GM10266 (cell line): ENCODE measurements at regions not wholly inside any gene's neighbourhood (a gene's known extent, or its start where the extent isn't known, plus 50 kb on each side); places are given as distances from the start of the nearest gene placed in this dataset.

Experiments used
- DNase-seq: peaks from one replicate; pipeline ENCODE4 v3.0.0; 2012; ENCODE audit errors: extremely low spot score
- TF ChIP-seq, protein P1 (sequence below): IDR thresholded peaks from 2 replicates; pipeline ENCODE4 v1.5.1; 2012; ENCODE audit warnings: mild to moderate bottlenecking, low read depth; ENCODE audit not compliant: control insufficient read depth, insufficient read depth; ENCODE audit errors: missing control alignments

DNA sequence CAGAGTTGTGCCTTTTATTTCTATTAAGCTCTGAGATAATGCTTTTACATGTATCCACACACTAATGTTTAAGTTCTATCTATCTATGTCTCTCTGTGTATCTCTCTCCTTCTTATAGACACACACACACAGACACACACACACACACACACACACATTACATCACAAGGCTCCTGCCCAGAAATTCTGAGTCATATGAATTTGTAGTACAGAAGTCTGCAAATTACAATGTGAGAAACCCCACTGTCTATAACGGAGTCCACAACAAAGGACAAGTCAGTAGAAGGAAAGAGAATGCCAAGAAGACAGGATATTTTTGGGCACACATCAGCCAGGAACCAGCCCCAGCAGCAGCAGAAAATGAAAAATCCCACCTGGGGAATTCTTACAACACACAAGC is 142.4 kb downstream of the EN1 start:
- TF ChIP-seq, protein P1, sequence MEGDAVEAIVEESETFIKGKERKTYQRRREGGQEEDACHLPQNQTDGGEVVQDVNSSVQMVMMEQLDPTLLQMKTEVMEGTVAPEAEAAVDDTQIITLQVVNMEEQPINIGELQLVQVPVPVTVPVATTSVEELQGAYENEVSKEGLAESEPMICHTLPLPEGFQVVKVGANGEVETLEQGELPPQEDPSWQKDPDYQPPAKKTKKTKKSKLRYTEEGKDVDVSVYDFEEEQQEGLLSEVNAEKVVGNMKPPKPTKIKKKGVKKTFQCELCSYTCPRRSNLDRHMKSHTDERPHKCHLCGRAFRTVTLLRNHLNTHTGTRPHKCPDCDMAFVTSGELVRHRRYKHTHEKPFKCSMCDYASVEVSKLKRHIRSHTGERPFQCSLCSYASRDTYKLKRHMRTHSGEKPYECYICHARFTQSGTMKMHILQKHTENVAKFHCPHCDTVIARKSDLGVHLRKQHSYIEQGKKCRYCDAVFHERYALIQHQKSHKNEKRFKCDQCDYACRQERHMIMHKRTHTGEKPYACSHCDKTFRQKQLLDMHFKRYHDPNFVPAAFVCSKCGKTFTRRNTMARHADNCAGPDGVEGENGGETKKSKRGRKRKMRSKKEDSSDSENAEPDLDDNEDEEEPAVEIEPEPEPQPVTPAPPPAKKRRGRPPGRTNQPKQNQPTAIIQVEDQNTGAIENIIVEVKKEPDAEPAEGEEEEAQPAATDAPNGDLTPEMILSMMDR, result no peak
- DNase-seq, result no peak

DNA sequence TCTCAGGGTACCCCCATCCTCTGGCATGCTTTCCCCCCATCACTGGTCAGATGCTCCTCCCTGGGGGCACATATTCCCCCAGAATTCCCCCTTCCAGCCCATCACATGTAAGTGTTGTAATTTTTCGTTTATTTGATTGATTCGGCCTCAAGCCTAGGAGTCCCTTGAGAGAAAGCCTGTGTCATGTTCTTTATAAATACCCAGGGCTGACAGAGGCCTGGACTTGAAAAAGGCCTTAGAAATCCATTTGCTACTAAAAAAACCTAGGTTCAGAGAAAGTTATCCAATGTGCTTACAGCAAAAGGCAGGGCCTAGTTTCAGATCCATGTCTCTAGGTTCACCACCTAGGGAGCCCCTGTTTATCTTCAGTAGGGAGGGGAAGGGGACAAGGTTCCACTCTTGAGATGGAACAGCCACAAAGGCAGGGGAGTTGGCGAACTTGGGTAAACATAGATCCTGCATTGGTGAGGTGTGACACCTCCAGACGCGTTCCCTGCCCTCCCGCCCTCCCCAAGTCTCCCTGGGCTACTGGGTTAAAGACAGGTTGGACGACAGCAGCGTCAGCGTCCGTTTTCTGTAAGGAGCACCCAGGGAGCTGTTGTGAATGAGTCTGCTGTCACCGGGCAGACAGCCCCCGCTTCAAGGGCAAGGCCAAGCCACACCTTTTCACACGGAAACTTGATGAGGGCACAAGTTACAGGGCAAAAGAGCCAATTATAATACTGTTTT is 147.8 kb downstream of the EN1 start:
- no peak for DNase-seq
- TF ChIP-seq, protein P1, result no peak

DNA sequence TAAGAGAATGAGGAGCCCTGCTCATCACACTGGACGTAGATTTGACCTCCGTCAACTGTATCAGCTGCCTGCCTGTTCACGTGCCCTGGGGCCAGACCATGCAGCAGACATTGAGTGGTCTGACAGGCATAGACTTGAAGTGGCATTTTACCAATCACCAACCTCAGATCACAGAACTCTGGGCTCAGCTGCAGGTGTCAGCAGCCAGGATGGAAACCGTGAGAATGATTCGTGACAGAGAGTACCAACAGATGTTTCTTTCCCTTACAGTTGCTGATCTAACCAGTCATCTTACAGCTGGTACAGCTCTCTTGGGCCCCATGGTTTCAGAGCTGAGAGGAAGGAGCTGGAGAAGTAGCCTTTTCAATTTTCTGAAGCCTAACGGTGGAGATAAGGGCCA is 148.9 kb downstream of the EN1 start:
- TF ChIP-seq, protein P1, result no peak
- no peak for DNase-seq

DNA sequence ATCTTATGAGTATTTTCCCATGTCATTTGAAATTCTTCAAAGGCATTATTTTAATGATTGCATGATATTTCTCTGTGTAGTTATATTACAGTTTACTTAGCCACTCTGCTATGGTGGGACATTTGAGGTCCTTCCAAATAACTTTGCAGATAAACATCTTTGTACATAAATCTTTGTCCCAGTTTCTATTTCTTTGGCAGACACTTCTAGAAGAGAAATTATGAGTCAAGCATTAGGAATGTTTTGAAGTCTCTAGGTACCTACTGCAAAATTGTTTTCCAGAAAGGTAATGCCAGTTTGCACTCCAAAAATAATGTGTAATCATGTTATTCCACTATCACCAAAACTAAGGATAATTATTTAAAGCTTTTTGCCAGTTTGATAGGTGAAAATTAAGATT is 149.7 kb downstream of the EN1 start:
- TF ChIP-seq, protein P1, result no peak
- no peak for DNase-seq

DNA sequence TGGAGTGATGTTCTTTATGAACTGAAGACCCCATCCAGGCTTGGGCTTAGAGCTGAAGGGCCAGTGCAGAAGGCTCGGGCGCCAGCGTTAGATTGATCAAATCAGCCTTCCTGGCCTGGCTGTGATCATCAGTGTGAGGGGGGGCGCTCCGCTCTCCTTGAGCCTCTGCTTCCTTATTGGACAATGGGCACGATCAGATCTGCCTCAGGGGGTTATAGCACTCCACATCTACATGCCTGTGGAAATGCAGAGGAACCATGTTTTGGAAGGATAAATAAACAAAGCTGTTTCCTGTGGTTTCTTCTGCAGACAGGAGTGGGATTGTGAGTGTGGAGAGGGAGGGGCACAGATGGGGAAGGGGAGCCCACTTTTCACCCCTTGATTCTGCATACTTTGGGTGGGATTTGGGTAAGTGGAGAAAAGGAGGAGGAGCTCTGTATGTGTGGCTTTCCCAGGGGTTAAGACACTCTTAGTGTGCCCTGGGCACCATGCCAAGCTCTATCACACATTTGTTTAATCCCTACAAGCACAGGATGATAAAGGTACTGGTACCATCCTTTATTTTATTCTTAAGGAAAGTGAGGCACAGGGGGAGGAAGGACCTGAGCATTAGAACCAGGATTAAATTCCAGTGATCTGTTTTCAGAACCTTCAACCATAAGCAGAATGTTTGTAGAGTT is 150.5 kb downstream of the EN1 start:
- DNase-seq, result no peak
- TF ChIP-seq, protein P1, result no peak

DNA sequence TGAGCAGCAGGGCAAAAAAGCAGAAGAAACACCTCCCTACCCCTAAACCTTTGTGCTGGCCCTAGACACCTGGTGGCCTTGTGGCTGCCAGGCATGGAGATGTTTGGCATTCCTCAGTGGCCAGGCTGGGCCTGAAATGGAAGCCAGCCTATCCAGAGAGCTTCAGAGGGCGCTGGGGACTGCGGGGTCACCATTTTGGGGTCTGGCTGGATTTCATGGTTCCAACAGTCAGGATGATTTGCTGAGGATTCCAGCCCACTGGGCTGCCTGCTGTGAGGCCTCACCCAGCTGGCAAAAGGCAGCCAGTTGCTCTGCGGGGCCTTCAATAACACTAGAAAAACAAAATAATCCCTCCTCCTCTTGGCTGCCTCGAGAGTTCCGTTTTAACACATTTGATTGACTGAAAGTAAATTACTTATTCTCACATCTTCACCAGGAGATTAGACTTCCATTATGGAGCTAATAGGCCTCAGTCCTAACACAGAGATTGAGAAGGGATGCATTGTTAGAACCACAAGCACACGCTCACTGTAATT is 154.1 kb downstream of the EN1 start:
- TF ChIP-seq, protein P1, result no peak
- no peak for DNase-seq

DNA sequence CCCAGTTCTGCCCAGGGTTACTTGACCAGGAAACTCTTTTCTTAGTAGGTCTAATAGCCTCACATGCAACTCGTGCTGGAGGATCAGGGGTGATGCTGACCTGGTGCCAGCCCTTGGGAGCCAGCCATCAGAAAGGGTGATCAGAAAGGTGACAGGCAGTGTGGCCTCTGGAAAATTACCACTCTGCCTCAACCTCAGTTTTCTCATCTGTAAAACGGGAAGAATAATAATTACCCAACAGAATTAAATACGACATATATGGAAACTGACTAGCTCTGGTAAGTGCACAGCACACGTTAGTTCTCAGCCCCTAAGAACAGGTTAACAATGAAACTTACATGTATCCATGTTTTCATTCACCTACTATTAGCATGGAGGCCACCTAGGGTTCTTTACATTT is 157.6 kb downstream of the EN1 start:
- TF ChIP-seq, protein P1, result no peak
- no peak for DNase-seq
